GM19372 (cell line): ENCODE measurements at regions not wholly inside any gene's neighbourhood (a gene's known extent, or its start where the extent isn't known, plus 50 kb on each side); places are given as distances from the start of the nearest gene placed in this dataset.
"Not testable (repeated sequence)": the region's sequence is repeated elsewhere in the genome, so short reads cannot be mapped to it uniquely, and the experiment has no call there.

Source experiments
- ATAC-seq: cut with Tn5 transposase; IDR thresholded peaks from one replicate; pipeline ENCODE4 v1.9.1; 2021; ENCODE audit warnings: mild to moderate bottlenecking, low read depth, moderate library complexity; ENCODE audit not compliant: unreplicated experiment

DNA sequence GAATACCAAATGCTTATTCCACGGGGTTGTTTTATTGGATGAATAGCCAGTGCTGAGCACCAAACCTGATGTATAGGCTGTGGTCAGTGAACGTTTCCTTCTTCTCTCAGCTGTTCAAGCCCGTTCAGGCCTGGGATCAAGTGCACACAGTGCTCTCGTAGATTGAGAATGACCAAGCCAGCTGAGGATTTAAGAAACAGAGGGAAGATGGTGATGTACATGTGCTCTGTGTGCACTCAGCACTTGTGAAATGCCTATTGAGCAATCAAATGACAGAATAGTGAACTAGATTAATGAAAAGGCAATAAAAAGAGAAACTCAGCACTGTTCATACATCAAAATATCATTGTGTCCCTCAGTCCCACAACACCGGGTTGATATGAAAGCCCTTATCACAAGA is 302.5 kb downstream of the BMPER start:
- ATAC-seq, result no peak

DNA sequence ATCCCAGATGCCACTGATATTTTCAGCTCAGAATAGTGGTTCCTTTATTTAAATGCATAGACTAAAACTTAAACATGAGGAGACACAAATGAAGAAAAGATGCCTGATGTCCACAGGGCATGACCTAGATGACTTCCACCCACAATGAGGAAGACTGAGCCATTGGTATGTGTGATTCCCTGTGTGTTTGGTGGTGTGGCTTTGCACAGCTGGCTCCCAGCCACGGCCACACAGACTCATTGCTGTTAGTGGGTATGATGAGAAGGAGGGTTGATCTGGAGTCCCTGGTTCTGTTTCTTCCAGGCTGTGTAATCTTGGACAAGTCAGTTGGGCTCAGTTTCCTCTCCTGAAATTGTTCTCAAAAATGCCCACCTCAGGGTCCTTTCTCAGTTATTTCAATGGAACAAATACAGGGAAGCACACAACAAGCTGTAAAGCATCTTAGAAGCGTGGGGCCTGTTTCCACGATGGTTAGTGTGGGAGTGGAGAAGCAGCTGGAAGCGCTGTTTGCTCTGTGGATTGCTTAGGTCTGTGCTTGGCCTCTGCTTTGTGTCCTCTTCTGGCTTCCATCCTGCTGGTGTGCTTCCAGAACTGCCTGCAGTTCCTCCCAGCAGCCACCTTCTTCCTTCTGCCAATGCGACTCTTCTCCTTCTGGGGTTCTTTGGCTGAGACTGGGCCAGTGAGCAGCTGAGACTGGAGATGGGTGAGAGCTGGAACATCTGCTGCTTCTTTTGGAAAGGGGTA is 303.7 kb downstream of the BMPER start:
- no peak for ATAC-seq

DNA sequence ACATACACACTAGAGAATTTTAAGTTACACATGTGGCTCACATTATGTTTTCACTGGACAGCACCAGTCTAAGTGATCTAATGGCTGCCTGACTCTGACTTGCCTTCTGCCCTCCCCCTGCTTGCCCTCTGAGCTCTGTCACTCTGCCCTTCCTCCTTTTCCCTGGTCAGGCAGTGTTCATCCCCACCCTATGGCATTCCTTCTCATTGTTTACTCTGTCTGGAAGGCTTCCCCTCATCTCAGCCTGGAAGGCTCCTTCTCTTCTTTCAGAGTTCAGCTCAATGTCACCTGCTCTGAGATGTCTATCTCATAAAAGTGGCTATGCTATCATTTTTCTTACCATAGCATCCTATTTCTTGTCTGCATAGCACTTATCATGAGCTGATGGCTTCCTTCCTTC is 305.7 kb downstream of the BMPER start:
- no peak for ATAC-seq

- no peak for ATAC-seq
Observed at GRCh38 chr7:34217972-34218371, 312.6 kb downstream of the BMPER start.

- ATAC-seq, result no peak
Observed at GRCh38 chr7:34219153-34219718, 313.9 kb downstream of the BMPER start.

- ATAC-seq, result no peak
Observed at GRCh38 chr7:34220506-34221185, 315.3 kb downstream of the BMPER start.

DNA sequence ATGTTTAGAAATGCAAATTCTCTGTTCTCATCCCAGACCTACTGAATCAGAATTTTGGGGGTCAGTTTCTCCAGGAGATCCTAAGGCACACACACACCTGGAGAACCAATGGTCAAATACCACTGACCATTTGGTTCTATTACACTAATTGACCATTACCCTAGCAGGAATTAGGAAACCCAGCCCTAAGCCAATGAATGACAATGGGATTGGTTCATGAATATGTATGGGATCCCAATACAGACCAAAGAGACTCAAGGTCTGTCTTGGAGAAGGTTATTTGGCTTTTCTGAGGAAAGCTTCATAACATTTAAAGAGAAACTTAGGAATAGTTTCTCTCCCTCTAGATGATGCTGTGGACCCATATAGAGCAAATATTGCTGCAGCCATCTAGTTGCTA is 317.0 kb downstream of the BMPER start:
- no peak for ATAC-seq

DNA sequence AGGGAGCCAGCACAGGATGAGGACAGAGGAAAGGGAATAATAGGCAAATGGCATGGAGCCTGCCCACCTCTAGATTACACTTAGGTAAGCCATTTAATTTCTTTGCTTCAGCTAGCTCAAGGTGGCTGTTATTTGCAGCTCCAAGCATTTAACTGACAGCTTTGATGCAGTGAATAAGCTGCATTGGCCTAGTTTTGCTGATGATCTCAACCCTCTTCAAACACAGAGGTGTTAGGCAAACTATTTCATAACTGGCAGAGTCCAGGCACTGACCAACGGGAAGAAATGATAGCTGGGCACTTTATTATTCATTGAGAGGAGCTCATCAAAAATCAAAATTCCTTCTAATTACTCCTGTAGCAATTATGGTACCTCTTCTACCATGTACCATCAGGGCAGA is 317.4 kb downstream of the BMPER start:
- ATAC-seq, result no peak

DNA sequence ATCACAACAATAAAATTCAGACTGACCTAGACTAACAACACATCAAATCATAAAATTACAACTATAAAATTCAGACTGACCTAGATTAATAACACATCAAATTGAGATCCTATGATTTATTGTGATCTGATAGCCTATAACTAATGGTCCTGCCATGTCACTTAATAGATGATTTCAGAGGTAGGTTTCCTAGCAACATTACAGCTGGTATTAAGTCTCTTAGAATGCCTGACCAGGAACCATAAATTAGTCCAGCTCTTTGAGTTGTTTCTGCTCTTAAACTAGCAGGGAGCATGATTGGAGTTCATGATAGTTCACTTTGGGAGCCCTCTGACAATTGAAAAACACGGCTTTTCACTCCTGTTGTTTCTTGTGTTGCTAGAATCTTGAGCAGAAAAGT is 318.9 kb downstream of the BMPER start:
- no peak for ATAC-seq

- ATAC-seq, result no peak
Observed at GRCh38 chr7:34225193-34225592, 319.9 kb downstream of the BMPER start.

DNA sequence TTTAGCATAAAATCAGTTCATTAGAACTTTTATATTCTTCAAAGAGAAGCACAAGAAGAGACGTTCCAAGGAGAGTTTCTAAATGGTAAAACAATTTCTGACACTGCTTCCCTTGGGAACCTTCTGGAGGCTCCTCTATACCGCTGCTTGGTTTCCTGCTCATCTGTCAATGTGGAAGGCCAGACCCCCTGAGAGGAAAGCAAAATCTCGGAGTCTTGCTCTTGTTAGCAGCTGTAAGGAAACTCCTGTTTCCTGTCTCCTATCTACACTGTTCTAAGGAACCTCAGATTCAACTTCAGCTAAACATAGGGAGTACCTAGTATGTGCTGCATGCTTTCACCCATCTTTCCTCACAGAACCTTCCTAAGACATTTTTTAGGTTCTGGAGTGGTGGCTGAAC is 322.2 kb downstream of the BMPER start:
- ATAC-seq, result no peak

DNA sequence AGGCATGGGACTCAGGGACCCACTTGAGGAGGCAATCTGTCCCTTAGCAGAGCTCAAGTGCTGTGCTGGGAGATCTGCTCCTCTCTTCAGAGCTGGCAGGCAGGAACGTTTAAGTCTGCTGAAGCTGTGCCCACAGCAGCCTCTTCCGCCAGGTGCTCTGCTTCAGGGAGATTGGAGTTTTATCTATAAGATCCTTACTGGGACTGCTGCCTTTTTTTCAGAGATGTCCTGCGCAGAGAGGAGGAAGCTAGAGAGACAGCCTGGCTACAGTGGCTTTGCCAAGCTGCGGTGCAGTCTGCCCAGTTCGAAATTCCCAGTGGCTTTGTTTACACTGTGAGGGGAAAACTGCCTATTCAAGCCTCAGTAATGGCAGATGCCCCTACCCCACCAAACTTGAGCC is 329.8 kb downstream of the BMPER start:
- not testable (repeated sequence) for ATAC-seq

DNA sequence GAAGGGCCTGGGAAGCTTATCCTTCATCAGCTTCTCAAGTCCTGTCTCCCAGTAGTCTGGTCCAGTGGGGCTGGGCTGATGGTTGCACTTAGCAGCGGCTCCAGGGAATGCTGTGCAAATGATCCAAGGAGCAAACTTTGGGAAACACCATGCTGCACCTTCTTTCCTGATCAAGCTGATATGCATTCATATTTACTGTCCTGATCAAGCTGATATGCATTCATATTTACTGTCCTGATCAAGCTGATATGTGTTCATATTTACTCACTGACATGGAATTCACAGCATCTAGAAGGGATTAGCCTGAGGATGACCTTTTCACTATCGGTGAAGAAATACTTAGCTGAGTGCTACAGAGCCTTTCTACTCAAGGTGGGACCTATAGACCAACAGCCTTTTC is 330.7 kb downstream of the BMPER start:
- no peak for ATAC-seq

GRCh38 chr7:34236839-34237492 is 331.6 kb downstream of the BMPER start:
- no peak for ATAC-seq

- no peak for ATAC-seq
Observed at GRCh38 chr7:34237493-34237849, 332.1 kb downstream of the BMPER start.

- ATAC-seq, result no peak
Observed at GRCh38 chr7:34240417-34240816, 335.1 kb downstream of the BMPER start.

DNA sequence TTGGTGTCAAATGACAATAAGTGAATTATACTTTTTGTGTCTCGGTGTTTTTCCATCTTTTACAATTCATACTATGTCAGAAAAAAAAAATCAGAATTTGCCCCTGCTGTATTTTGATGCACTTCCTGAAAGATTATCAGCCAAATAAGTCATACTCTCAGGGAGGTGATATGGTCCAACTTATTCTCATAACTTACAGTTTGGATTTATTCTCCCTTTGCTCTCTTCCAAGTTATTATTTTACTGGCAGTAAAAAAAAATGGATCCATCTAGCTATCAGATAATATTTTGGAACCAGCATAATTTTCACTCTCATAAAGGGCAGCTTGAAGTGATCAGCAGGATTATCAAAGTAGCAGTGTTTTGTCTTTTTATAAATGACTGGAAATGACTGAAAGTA is 337.1 kb downstream of the BMPER start:
- no peak for ATAC-seq

DNA sequence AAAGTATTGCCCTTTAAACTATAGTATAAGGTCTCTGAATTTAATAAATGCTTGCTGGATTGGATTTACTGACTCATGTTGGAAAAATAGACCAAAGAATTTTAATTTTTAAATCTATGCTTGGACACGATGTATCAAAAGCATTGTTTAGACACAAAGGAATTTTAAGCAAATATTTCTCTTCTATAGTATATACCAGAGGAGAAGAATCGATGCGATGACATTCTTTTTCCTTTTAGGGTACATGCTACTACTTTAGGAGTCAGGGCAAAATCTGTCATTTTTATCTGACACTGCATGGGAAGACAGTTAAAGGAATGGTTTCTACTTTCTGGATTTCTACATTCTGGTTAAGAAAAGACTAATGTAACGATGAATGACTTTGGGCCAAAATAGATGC is 339.9 kb downstream of the BMPER start:
- ATAC-seq, result no peak

GRCh38 chr7:34247468-34247867 is 342.1 kb downstream of the BMPER start:
- no peak for ATAC-seq

DNA sequence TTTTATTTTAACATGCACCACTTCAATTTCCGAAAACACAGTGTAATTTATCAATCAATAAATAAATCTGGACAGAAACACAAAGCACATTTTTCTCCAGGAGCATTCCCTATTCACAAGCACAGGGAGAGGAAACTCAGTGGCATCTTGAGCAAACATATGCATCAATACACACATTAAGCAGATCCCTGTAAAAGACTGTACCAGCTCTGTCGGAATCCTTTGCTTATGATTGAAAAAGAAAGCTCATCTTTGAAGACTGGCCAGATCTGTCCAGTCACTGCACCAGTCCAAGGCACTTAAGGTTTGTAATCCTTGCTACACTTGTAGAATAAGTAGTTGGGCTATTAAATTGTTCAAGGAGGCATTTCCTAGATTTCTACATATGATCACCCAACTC is 343.9 kb downstream of the BMPER start:
- ATAC-seq, result no peak

DNA sequence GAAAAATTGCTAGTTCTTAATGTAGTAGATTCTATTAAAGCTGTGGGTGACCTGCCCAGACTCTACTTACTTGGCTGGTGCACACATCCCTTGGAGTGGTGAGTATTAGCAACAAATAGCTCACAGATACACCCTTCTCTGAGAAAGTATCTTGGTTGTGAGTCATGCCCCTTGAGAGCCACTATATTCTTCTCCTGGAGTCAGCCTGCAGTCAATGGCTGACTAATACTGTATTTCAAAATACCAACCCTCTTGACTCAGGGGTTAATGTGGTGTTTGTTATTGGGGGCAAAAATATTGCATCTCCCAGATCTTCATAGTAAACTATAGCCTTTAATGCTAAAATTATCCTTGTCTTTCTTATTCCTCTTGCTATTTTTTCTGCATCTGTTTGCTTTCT is 354.9 kb downstream of the BMPER start:
- ATAC-seq, result no peak

DNA sequence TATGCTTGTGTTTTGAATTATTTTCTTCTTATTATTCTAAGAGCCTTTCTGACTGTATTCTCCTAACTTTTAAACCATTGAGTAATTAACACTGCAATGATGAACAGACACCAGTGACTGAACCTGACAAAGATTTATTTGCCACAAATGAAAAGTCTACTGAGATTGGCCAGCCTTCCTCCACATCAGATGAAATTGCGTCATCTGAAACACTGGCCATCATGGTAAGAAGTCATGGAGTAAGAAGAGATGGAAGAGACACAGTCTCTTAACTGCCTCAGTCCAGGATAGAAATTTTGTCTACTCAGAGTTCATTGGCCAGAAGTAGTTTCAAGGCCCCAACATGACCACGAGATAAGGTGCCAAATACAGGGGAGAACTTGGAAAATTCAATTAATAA is 357.8 kb downstream of the BMPER start:
- no peak for ATAC-seq
